ENCODE measurements at regions not wholly inside any gene's neighbourhood (a gene's known extent, or its start where the extent isn't known, plus 50 kb on each side); places are given as distances from the start of the nearest gene placed in this dataset.

DNA sequence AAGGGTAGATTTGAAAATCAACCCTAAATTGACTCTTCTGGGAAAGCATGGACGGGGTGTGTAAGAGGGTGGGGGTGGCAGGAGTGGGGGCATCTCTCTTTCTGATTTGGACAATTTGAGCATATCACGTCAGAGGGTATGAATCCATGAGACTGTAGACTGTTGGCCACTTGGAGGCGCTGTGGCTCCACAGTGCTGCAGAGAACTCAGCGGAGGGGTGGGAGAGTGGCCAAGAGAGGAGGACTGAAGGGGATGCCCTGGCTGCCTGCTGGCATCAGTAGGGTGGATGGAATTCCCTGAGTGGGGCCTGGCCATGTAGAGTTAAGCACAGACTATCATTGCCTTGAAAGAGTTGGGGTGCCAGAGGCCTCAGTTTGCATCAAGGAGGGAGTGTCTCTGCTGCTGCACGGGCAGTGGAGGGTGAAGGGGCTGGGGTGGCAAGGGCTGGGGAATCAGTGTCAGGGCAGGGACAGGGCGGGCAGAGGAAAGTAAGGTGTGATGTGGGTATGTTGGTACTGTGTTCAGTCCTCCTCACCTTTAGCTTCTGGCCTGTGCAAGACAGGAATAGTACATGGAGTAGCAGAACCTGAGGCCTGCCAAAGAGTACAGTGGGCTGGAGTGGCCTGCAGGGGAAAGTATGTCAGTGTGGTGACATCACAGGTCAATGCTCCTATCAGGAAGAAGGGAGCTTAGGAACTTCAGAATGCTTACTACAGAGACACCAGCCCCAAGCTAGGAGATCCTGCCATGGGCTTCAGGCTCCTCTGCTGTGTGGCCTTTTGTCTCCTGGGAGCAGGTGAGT, 133.5 kb upstream of the PRSS58 start:
- TF ChIP-seq, protein P1, sequence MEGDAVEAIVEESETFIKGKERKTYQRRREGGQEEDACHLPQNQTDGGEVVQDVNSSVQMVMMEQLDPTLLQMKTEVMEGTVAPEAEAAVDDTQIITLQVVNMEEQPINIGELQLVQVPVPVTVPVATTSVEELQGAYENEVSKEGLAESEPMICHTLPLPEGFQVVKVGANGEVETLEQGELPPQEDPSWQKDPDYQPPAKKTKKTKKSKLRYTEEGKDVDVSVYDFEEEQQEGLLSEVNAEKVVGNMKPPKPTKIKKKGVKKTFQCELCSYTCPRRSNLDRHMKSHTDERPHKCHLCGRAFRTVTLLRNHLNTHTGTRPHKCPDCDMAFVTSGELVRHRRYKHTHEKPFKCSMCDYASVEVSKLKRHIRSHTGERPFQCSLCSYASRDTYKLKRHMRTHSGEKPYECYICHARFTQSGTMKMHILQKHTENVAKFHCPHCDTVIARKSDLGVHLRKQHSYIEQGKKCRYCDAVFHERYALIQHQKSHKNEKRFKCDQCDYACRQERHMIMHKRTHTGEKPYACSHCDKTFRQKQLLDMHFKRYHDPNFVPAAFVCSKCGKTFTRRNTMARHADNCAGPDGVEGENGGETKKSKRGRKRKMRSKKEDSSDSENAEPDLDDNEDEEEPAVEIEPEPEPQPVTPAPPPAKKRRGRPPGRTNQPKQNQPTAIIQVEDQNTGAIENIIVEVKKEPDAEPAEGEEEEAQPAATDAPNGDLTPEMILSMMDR (IDR thresholded peaks at IDR 0.05): peak in 1 of 3 experiments; percentile 42
- TF ChIP-seq POLR2A (IDR thresholded peaks at IDR 0.05): no peak

All from testis (tissue), 2 donors.